Mucosa of stomach (tissue), 1 donor: ENCODE measurements at regions not wholly inside any gene's neighbourhood (a gene's known extent, or its start where the extent isn't known, plus 50 kb on each side); places are given as distances from the start of the nearest gene placed in this dataset.

Experiments used
- H3K27me3 ChIP-seq: one replicate; pipeline ENCODE4 v1.7.0; 2013; ENCODE audit warnings: mild to moderate bottlenecking, low read length; ENCODE audit not compliant: control insufficient read depth, insufficient read depth
- H3K36me3 ChIP-seq: one replicate; pipeline ENCODE4 v1.7.0; 2013; ENCODE audit warnings: low read length; ENCODE audit not compliant: control insufficient read depth, insufficient read depth
- H3K4me1 ChIP-seq: one replicate; pipeline ENCODE4 v1.7.0; 2013; ENCODE audit warnings: mild to moderate bottlenecking, low read length; ENCODE audit not compliant: control insufficient read depth, insufficient read depth
- H3K4me3 ChIP-seq: one replicate; pipeline ENCODE4 v1.7.0; 2013; ENCODE audit warnings: low read length
- H3K9ac ChIP-seq: one replicate; pipeline ENCODE4 v1.7.0; 2013; ENCODE audit warnings: mild to moderate bottlenecking, low read length, moderate library complexity
- H3K9me3 ChIP-seq: one replicate; pipeline ENCODE4 v1.7.0; 2013; ENCODE audit warnings: mild to moderate bottlenecking, low read length, moderate library complexity; ENCODE audit not compliant: control insufficient read depth
- donor health status: Pancreatic carcinoma.

GRCh38 chr5:74426506-74426905 lies 214.0 kb downstream of the ENC1 start:
- Histone ChIP-seq H3K4me3 (no peak overlapping the region), H3K4me1 (peaks cover 8% of the 10 kb centered on the region), H3K9me3 (no peaks in the 10 kb centered on the region), H3K9ac (no peak overlapping the region), H3K27me3 (no peaks in the 10 kb centered on the region), H3K36me3 (no peaks in the 10 kb centered on the region)

GRCh38 chr5:74424162-74424868 lies 216.2 kb downstream of the ENC1 start:
- Histone ChIP-seq H3K27me3 (no peaks in the 10 kb centered on the region), H3K4me3 (no peak overlapping the region), H3K4me1 (peaks cover 9% of the 10 kb centered on the region), H3K9me3 (no peaks in the 10 kb centered on the region), H3K9ac (no peak overlapping the region), H3K36me3 (no peaks in the 10 kb centered on the region)

- Histone ChIP-seq H3K9me3 (no peaks in the 10 kb centered on the region), H3K36me3 (no peaks in the 10 kb centered on the region), H3K9ac (no peak overlapping the region), H3K4me1 (peaks cover 9% of the 10 kb centered on the region), H3K27me3 (no peaks in the 10 kb centered on the region), H3K4me3 (no peak overlapping the region)
Measured at GRCh38 chr5:74423383-74423782, 217.1 kb downstream of the ENC1 start.

- Histone ChIP-seq H3K9ac (no peak overlapping the region), H3K27me3 (no peaks in the 10 kb centered on the region), H3K36me3 (no peaks in the 10 kb centered on the region), H3K4me3 (no peak overlapping the region), H3K4me1 (peaks cover 9% of the 10 kb centered on the region), H3K9me3 (no peaks in the 10 kb centered on the region)
Measured at GRCh38 chr5:74422671-74423070, 217.9 kb downstream of the ENC1 start.

GRCh38 chr5:74422030-74422429 lies 218.5 kb downstream of the ENC1 start:
- Histone ChIP-seq H3K9ac (no peak overlapping the region), H3K4me3 (no peak overlapping the region), H3K4me1 (peaks cover 9% of the 10 kb centered on the region), H3K36me3 (no peaks in the 10 kb centered on the region), H3K9me3 (no peaks in the 10 kb centered on the region), H3K27me3 (no peaks in the 10 kb centered on the region)

- H3K27me3 ChIP-seq, result no peaks in the 10 kb centered on the region
- no peak overlapping the region for H3K9ac ChIP-seq
- H3K36me3 ChIP-seq, result no peaks in the 10 kb centered on the region
- no peaks in the 10 kb centered on the region for H3K9me3 ChIP-seq
- peaks cover 9% of the 10 kb centered on the region for H3K4me1 ChIP-seq
- no peak overlapping the region for H3K4me3 ChIP-seq
Measured at GRCh38 chr5:74421377-74421776, 219.2 kb downstream of the ENC1 start.

- no peaks in the 10 kb centered on the region for H3K9me3 ChIP-seq
- no peaks in the 10 kb centered on the region for H3K36me3 ChIP-seq
- no peak overlapping the region for H3K4me3 ChIP-seq
- H3K27me3 ChIP-seq, result no peaks in the 10 kb centered on the region
- H3K4me1 ChIP-seq, result peaks cover 10% of the 10 kb centered on the region
- no peak overlapping the region for H3K9ac ChIP-seq
Measured at GRCh38 chr5:74420947-74421346, 219.6 kb downstream of the ENC1 start.

GRCh38 chr5:74420220-74420619 lies 220.3 kb downstream of the ENC1 start:
- Histone ChIP-seq H3K27me3 (no peaks in the 10 kb centered on the region), H3K9me3 (no peaks in the 10 kb centered on the region), H3K4me1 (peaks cover 15% of the 10 kb centered on the region), H3K9ac (no peak overlapping the region), H3K4me3 (no peak overlapping the region), H3K36me3 (no peaks in the 10 kb centered on the region)

GRCh38 chr5:74419468-74419867 lies 221.1 kb downstream of the ENC1 start:
- Histone ChIP-seq H3K27me3 (no peaks in the 10 kb centered on the region), H3K4me1 (peaks cover 15% of the 10 kb centered on the region), H3K4me3 (no peak overlapping the region), H3K9ac (no peak overlapping the region), H3K9me3 (no peaks in the 10 kb centered on the region), H3K36me3 (no peaks in the 10 kb centered on the region)

- H3K4me1 ChIP-seq, result peaks cover 15% of the 10 kb centered on the region
Measured at GRCh38 chr5:74418709-74419108, 221.8 kb downstream of the ENC1 start.

GRCh38 chr5:74418261-74418660 lies 222.3 kb downstream of the ENC1 start:
- no peaks in the 10 kb centered on the region for H3K9me3 ChIP-seq
- no peak overlapping the region for H3K4me3 ChIP-seq
- no peaks in the 10 kb centered on the region for H3K27me3 ChIP-seq
- no peak overlapping the region for H3K9ac ChIP-seq
- no peaks in the 10 kb centered on the region for H3K36me3 ChIP-seq
- peaks cover 15% of the 10 kb centered on the region for H3K4me1 ChIP-seq

More at GRCh38 chr5:74418709-74419108, 221.8 kb downstream of the ENC1 start:
- Histone ChIP-seq H3K9me3 (no peaks in the 10 kb centered on the region), H3K9ac (no peak overlapping the region), H3K27me3 (no peaks in the 10 kb centered on the region), H3K36me3 (no peaks in the 10 kb centered on the region), H3K4me3 (no peak overlapping the region)

GRCh38 chr5:74415695-74416102 lies 224.8 kb downstream of the ENC1 start:
- Histone ChIP-seq H3K4me1 (peaks cover 16% of the 10 kb centered on the region), H3K27me3 (no peaks in the 10 kb centered on the region), H3K9me3 (no peaks in the 10 kb centered on the region), H3K9ac (no peak overlapping the region), H3K36me3 (no peaks in the 10 kb centered on the region), H3K4me3 (no peak overlapping the region)

GRCh38 chr5:74414228-74414627 lies 226.3 kb downstream of the ENC1 start:
- Histone ChIP-seq H3K27me3 (no peaks in the 10 kb centered on the region), H3K36me3 (no peaks in the 10 kb centered on the region), H3K9ac (no peak overlapping the region), H3K4me3 (no peak overlapping the region), H3K4me1 (peaks cover 28% of the 10 kb centered on the region), H3K9me3 (no peaks in the 10 kb centered on the region)
